SK-N-MC (cell line): ENCODE measurements at regions not wholly inside any gene's neighbourhood (a gene's known extent, or its start where the extent isn't known, plus 50 kb on each side); places are given as distances from the start of the nearest gene placed in this dataset.

Experiments used
- EZH2 ChIP-seq: fragments of 200-600 bp; sonication (generic); IDR thresholded peaks from one replicate; pipeline ENCODE4 v1.6.1; 2017; ENCODE audit warnings: antibody characterized with exemption
- POLR2AphosphoS5 ChIP-seq: IDR thresholded peaks from 2 replicates; pipeline ENCODE4 v1.6.1; 2012; ENCODE audit warnings: mild to moderate bottlenecking, low read depth, low read length, borderline replicate concordance

GRCh38 chr5:38157024-38157423 is 101.3 kb upstream of the EGFLAM start:
- TF ChIP-seq POLR2AphosphoS5 = no peak
- TF ChIP-seq EZH2 = no peak
